MM.1S (cell line): ENCODE measurements at regions not wholly inside any gene's neighbourhood (a gene's known extent, or its start where the extent isn't known, plus 50 kb on each side); places are given as distances from the start of the nearest gene placed in this dataset.

ENCODE experiments used
- DNase-seq: peaks from one replicate; pipeline ENCODE4 v3.0.0-alpha.2; 2015
- H2AFZ ChIP-seq: fragments of 300-600 bp; sonication (generic); 2 replicates; pipeline ENCODE4 v1.6.0; 2016; ENCODE audit warnings: antibody characterized with exemption, low read length
- H3F3A ChIP-seq: fragments of 300-600 bp; sonication (generic); 2 replicates; pipeline ENCODE4 v1.6.1; 2016; ENCODE audit warnings: mild to moderate bottlenecking, antibody characterized with exemption, low read length, moderate library complexity, mixed read lengths; ENCODE audit not compliant: insufficient read depth
- H3K27ac ChIP-seq: fragments of 300-600 bp; sonication (generic); 2 replicates; pipeline ENCODE4 v1.5.1; 2016; ENCODE audit warnings: mild to moderate bottlenecking, low read length
- H3K27me3 ChIP-seq: fragments of 300-600 bp; sonication (generic); replicated peaks from 2 replicates; pipeline ENCODE4 v1.6.0; 2016; ENCODE audit warnings: low read length; ENCODE audit not compliant: insufficient read depth
- H3K36me3 ChIP-seq: fragments of 300-600 bp; sonication (generic); replicated peaks from 2 replicates; pipeline ENCODE4 v1.6.1; 2016; ENCODE audit warnings: mild to moderate bottlenecking, low read length, mixed read lengths; ENCODE audit not compliant: insufficient read depth
- H3K4me1 ChIP-seq: fragments of 300-600 bp; sonication (generic); 2 replicates; pipeline ENCODE4 v1.6.1; 2016; ENCODE audit warnings: low read length, mixed read lengths
- H3K4me2 ChIP-seq: fragments of 300-600 bp; sonication (generic); 2 replicates; pipeline ENCODE4 v1.6.0; 2016; ENCODE audit warnings: low read depth, low read length
- H3K4me3 ChIP-seq: fragments of 300-600 bp; sonication (generic); 2 replicates; pipeline ENCODE4 v1.5.1; 2016; ENCODE audit warnings: low read length, mixed read lengths
- H3K79me2 ChIP-seq: fragments of 300-600 bp; sonication (generic); 2 replicates; pipeline ENCODE4 v1.6.1; 2016; ENCODE audit warnings: mixed run types, low read length, mixed read lengths
- H3K9ac ChIP-seq: fragments of 300-600 bp; sonication (generic); 2 replicates; pipeline ENCODE4 v1.6.1; 2016; ENCODE audit warnings: low read length, mixed read lengths
- H3K9me2 ChIP-seq: fragments of 300-600 bp; sonication (generic); replicated peaks from 2 replicates; pipeline ENCODE4 v1.6.1; 2016; ENCODE audit warnings: mild to moderate bottlenecking, low read length, mixed read lengths; ENCODE audit not compliant: insufficient read depth
- H3K9me3 ChIP-seq: fragments of 300-600 bp; sonication (generic); replicated peaks from 2 replicates; pipeline ENCODE4 v1.6.1; 2016; ENCODE audit warnings: mild to moderate bottlenecking, low read length, mixed read lengths; ENCODE audit not compliant: insufficient read depth
- H4K20me1 ChIP-seq: fragments of 300-600 bp; sonication (generic); 2 replicates; pipeline ENCODE4 v1.6.1; 2016; ENCODE audit warnings: mild to moderate bottlenecking, low read length, moderate library complexity, mixed read lengths; ENCODE audit not compliant: insufficient read depth
- EZH2 ChIP-seq: fragments of 300-600 bp; sonication (generic); optimal IDR thresholded peaks from 2 replicates; pipeline ENCODE3; 2017; ENCODE audit warnings: low read depth, mild to moderate bottlenecking, antibody characterized with exemption, low read length, mixed read lengths
- EZH2phosphoT487 ChIP-seq: fragments of 300-600 bp; sonication (generic); IDR thresholded peaks from 2 replicates; pipeline ENCODE4 v1.6.1; 2018; ENCODE audit warnings: antibody characterized with exemption, low read length
- TF ChIP-seq, protein P1 (sequence below): fragments of 300-600 bp; sonication (generic); IDR thresholded peaks from 2 replicates; pipeline ENCODE4 v1.5.1; 2016; ENCODE audit warnings: antibody characterized with exemption, low read length, mixed read lengths

DNA sequence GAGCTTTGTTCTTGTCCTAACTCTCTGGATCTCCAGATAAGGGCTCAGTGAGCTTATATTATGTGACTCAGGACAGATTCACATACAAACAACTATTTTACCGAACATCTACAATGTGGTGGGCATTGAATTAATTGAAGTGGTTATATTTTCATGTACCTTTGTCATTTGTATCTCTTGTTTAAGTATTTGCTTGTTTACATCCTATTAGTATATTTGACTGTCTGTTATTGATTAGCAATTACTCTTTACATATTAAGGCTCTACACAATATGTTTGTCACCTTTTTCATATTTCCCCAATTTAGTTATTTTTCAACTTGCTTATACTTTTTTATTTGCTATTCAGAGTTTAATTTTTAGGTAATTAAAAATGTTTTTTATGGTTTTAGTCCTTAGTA lies 222.4 kb downstream of the TFAP2C start:
- H3K36me3 ChIP-seq: no peaks in the 10 kb centered on the region
- H4K20me1 ChIP-seq: no peaks in the 10 kb centered on the region
- H3K9me3 ChIP-seq: no peaks in the 10 kb centered on the region
- no peaks in the 10 kb centered on the region for H3F3A ChIP-seq
- no peak overlapping the region for H3K4me2 ChIP-seq
- no peaks in the 10 kb centered on the region for H3K79me2 ChIP-seq
- no peaks in the 10 kb centered on the region for H3K9me2 ChIP-seq
- no peak overlapping the region for H3K27ac ChIP-seq
- TF ChIP-seq EZH2phosphoT487 (no peak), EZH2 (no peak)
- TF ChIP-seq, protein P1, sequence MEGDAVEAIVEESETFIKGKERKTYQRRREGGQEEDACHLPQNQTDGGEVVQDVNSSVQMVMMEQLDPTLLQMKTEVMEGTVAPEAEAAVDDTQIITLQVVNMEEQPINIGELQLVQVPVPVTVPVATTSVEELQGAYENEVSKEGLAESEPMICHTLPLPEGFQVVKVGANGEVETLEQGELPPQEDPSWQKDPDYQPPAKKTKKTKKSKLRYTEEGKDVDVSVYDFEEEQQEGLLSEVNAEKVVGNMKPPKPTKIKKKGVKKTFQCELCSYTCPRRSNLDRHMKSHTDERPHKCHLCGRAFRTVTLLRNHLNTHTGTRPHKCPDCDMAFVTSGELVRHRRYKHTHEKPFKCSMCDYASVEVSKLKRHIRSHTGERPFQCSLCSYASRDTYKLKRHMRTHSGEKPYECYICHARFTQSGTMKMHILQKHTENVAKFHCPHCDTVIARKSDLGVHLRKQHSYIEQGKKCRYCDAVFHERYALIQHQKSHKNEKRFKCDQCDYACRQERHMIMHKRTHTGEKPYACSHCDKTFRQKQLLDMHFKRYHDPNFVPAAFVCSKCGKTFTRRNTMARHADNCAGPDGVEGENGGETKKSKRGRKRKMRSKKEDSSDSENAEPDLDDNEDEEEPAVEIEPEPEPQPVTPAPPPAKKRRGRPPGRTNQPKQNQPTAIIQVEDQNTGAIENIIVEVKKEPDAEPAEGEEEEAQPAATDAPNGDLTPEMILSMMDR: no peak
- H3K27me3 ChIP-seq: no peaks in the 10 kb centered on the region
- H3K9ac ChIP-seq: no peak overlapping the region
- H3K4me3 ChIP-seq: no peak overlapping the region
- DNase-seq: no peak
- H3K4me1 ChIP-seq: no peaks in the 10 kb centered on the region
- H2AFZ ChIP-seq: no peak overlapping the region

DNA sequence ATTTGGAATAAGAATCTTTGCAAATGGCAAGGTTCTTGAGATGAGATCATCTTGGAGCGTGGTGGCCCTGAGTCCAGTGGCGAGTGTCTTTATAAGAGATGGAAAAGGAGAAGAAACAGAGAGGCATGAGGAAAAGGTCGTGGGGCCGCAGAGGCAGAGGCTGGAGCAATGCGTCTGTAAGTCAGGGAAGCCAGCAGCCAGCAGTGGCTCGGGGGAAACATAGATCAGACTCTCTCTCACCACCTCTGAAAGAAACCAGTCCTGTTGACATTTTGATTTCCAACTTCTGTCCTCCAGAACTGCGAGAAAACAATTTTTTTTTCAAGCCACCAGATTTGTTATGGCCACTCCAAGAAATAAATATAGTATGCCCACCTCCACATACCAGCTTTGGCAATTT lies 226.6 kb downstream of the TFAP2C start:
- Histone ChIP-seq H3K9ac (no peak overlapping the region), H3K79me2 (no peaks in the 10 kb centered on the region), H3K4me1 (no peaks in the 10 kb centered on the region), H3K9me3 (no peaks in the 10 kb centered on the region), H3K27ac (no peak overlapping the region), H2AFZ (no peak overlapping the region), H3K36me3 (no peaks in the 10 kb centered on the region), H3F3A (no peaks in the 10 kb centered on the region), H3K27me3 (no peaks in the 10 kb centered on the region), H3K4me3 (no peak overlapping the region), H3K9me2 (no peaks in the 10 kb centered on the region), H4K20me1 (no peaks in the 10 kb centered on the region), H3K4me2 (no peak overlapping the region)
- TF ChIP-seq EZH2 (no peak), EZH2phosphoT487 (no peak)
- TF ChIP-seq, protein P1: no peak
- no peak for DNase-seq

- H4K20me1 ChIP-seq: no peaks in the 10 kb centered on the region
- no peak overlapping the region for H3K4me2 ChIP-seq
- H3K4me1 ChIP-seq: no peaks in the 10 kb centered on the region
- no peak overlapping the region for H3K9ac ChIP-seq
- no peaks in the 10 kb centered on the region for H3F3A ChIP-seq
- H2AFZ ChIP-seq: no peak overlapping the region
- H3K9me3 ChIP-seq: no peaks in the 10 kb centered on the region
- no peak for TF ChIP-seq EZH2
- TF ChIP-seq, protein P1: no peak
- no peak for TF ChIP-seq EZH2phosphoT487
- no peaks in the 10 kb centered on the region for H3K9me2 ChIP-seq
- no peaks in the 10 kb centered on the region for H3K36me3 ChIP-seq
- no peaks in the 10 kb centered on the region for H3K79me2 ChIP-seq
- H3K27me3 ChIP-seq: no peaks in the 10 kb centered on the region
- no peak overlapping the region for H3K4me3 ChIP-seq
- no peak overlapping the region for H3K27ac ChIP-seq
- no peak for DNase-seq
Measured at GRCh38 chr20:56857950-56858349, 228.8 kb downstream of the TFAP2C start.
